Urinary bladder (tissue), 3 donors: ENCODE measurements at regions not wholly inside any gene's neighbourhood (a gene's known extent, or its start where the extent isn't known, plus 50 kb on each side); places are given as distances from the start of the nearest gene placed in this dataset.
"Not testable (repeated sequence)": the region's sequence is repeated elsewhere in the genome, so short reads cannot be mapped to it uniquely, and the experiment has no call there.

Source experiments
- DNase-seq: peaks from one replicate; pipeline ENCODE4 v3.0.0-alpha.2; 2015; ENCODE audit errors: extremely low spot score
- H3K27ac ChIP-seq: one replicate; pipeline ENCODE4 v1.5.1; 2013; ENCODE audit warnings: low read depth, mild to moderate bottlenecking, moderate library complexity
- H3K36me3 ChIP-seq: one replicate; pipeline ENCODE4 v1.6.1; 2013; ENCODE audit warnings: mild to moderate bottlenecking, moderate library complexity; ENCODE audit not compliant: insufficient read depth
- H3K4me1 ChIP-seq: one replicate; pipeline ENCODE4 v1.6.1; 2013; ENCODE audit warnings: mild to moderate bottlenecking, moderate library complexity; ENCODE audit not compliant: insufficient read depth
- H3K4me3 ChIP-seq: one replicate; pipeline ENCODE4 v1.5.1; 2013; ENCODE audit warnings: low read depth, low read length
- WGBS: extraction: QIAGEN DNeasy Blood & Tissue Kit; methylation state at CpG from one replicate; pipeline ENCODE4 v1.1.7; 2013; 5-methylcytosine and 5-hydroxymethylcytosine counted together
- donor health status: healthy with polysubstance abuse.
- donor health status: healthy.

DNA sequence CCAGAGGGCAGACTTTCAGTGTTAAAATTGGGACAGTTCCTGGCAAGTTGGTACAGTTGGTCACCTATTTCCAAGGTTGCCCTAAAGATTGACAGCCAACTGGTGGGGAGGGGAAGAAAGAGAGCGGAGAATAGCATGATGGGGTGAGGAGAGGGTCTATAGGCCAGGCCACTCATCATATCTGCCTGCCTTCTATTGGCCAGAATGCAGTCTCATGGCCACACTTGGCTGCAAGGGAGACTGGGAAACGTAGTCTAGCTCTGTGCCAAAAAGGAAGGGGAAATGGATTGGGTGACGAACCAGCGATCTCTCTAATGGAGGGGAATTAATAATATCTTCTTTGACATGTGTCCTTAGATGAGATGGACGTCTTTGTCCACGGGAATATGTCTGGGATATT, 197.4 kb upstream of the ATP6AP2 start:
- 92% methylated on average over 6 of the region's 6 CpGs for WGBS

GRCh38 chrX:40380655-40381488, 199.9 kb upstream of the ATP6AP2 start:
- no peak overlapping the region for H3K27ac ChIP-seq
- no peak overlapping the region for H3K4me3 ChIP-seq
- no peak for DNase-seq
- H3K36me3 ChIP-seq: no peaks in the 10 kb centered on the region
- no peaks in the 10 kb centered on the region for H3K4me1 ChIP-seq
- 57% methylated on average over 16 of the region's 16 CpGs for WGBS

More for the DNA sequence above, 197.4 kb upstream of the ATP6AP2 start:
- Histone ChIP-seq H3K4me3 (no peak overlapping the region), H3K4me1 (no peaks in the 10 kb centered on the region), H3K27ac (no peak overlapping the region), H3K36me3 (no peaks in the 10 kb centered on the region)
- no peak for DNase-seq

DNA sequence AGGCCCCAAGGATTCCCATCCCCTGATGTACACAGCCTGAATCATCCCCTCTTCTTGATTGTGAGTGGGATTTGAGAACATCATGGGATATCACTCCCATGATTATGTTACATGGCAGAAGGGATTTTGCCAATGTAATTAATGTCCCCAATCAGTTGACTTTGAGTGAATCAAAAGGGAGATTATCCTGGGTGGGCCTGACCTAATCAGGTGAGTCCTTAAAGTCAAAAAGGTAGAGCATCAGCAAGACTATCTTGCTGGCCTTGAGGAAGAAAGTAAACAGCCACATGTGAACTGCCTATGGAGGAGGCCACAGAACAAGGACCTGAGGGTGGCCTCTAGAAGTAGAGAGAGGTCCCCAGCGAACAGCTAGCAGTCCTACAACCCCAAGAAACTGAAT, 203.1 kb upstream of the ATP6AP2 start:
- H3K4me3 ChIP-seq: no peak overlapping the region
- WGBS: 100% methylated on average over 1 of the region's 1 CpG
- no peaks in the 10 kb centered on the region for H3K4me1 ChIP-seq
- no peaks in the 10 kb centered on the region for H3K36me3 ChIP-seq
- DNase-seq: no peak
- no peak overlapping the region for H3K27ac ChIP-seq

DNA sequence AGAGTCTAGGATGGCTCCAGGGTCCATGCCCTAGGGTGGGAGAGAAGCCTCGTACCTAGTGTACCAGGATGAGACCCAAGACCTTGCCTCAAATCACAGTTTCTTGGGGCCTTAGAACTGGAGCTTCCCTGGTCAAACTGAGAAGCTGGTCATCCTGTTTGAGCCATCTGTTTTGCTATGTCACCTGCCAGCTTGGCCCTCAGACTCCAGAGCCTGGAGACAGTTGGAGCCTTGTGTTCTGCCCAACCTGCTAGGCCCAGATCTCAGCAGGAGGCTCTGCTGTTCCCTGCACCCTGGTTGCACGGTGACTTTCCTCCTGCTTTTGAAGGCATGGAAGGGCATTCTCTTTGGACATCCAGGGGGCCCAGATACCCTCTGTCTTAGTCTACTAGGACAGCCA, 206.3 kb upstream of the ATP6AP2 start:
- Histone ChIP-seq H3K4me3 (no peak overlapping the region), H3K27ac (no peak overlapping the region), H3K36me3 (no peaks in the 10 kb centered on the region), H3K4me1 (no peaks in the 10 kb centered on the region)
- no peak for DNase-seq
- 92% methylated on average over 2 of the region's 2 CpGs for WGBS

- no peak overlapping the region for H3K27ac ChIP-seq
- H3K36me3 ChIP-seq: no peaks in the 10 kb centered on the region
- DNase-seq: no peak
- H3K4me3 ChIP-seq: no peak overlapping the region
- H3K4me1 ChIP-seq: no peaks in the 10 kb centered on the region
Observed at GRCh38 chrX:40373641-40374040, 207.1 kb upstream of the ATP6AP2 start.

GRCh38 chrX:40373025-40373424, 207.7 kb upstream of the ATP6AP2 start:
- no peaks in the 10 kb centered on the region for H3K36me3 ChIP-seq

DNA sequence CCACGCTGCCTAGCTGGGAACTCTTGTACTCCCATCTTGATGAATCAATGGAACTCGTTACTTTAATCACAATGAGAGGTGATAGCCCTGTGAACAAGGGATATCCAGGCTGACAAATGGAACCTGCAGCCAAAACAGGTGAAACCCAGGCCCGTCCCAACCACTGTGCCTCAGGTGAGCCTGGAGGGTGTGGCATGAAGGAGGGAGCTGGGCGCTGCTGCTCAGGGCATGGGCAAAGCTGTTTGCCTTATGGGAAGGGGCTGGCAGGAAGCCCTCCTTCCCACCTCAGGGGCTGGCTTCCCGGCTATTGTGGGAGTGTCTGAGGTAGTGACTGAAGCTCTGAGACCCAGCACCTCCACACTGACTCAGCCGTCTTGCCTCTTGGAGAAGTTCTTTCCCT, 209.4 kb upstream of the ATP6AP2 start:
- H3K4me3 ChIP-seq: no peak overlapping the region
- no peaks in the 10 kb centered on the region for H3K4me1 ChIP-seq
- WGBS: 94% methylated on average over 6 of the region's 6 CpGs
- no peak overlapping the region for H3K27ac ChIP-seq
- no peak for DNase-seq
- H3K36me3 ChIP-seq: no peaks in the 10 kb centered on the region

More at GRCh38 chrX:40373025-40373424, 207.7 kb upstream of the ATP6AP2 start:
- 92% methylated on average over 4 of the region's 4 CpGs for WGBS
- no peak for DNase-seq
- Histone ChIP-seq H3K4me1 (no peaks in the 10 kb centered on the region), H3K27ac (no peak overlapping the region), H3K4me3 (no peak overlapping the region)

DNA sequence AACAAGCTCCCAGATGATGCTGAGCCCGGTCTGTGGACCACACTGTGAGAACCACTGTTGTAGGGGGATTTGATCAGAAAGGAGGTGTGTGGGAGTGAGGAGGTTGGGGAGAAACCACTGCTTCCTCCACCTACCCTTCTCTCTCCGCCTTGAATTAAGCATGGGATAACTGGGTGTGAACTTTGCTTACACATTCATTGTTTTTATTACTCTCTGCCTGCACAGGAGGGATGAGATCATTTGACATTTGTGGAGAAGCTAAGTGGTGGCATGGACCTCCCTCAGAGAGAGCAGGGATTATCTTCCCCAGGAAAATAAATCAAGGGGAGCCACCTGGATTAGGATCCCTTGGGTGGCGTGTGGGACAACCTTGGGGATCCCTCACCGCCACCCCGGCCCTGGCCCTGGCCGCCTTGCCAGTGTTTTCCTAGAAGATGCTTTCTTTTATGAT, 212.1 kb upstream of the ATP6AP2 start:
- Histone ChIP-seq H3K4me3 (no peak overlapping the region), H3K4me1 (no peaks in the 10 kb centered on the region), H3K36me3 (no peaks in the 10 kb centered on the region), H3K27ac (no peak overlapping the region)
- 73% methylated on average over 6 of the region's 6 CpGs for WGBS
- DNase-seq: no peak

DNA sequence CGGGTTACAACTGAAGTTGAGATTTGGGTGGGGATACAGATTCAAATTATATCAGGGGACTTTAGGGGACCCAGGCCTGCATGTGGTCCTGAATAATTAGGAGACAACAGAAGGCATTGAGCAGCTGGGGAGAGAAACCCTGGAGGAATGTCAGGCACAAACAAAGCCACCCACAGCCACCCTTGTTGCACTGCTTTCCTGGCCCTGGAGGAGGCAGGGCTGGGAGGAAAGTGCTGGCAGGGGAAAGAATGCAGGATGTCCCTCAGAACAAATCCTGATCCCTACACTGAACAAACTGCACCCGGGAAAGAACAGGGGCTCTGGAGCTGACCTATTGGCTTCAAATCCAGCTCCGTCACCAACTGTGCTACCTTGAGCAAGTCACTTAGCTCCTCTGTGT, 214.1 kb upstream of the ATP6AP2 start:
- Histone ChIP-seq H3K4me3 (no peak overlapping the region), H3K4me1 (no peaks in the 10 kb centered on the region), H3K27ac (no peak overlapping the region), H3K36me3 (no peaks in the 10 kb centered on the region)
- WGBS: 72% methylated on average over 3 of the region's 3 CpGs
- DNase-seq: no peak

GRCh38 chrX:40362291-40362690, 218.5 kb upstream of the ATP6AP2 start:
- 96% methylated on average over 14 of the region's 14 CpGs for WGBS
- not testable (repeated sequence) for H3K27ac ChIP-seq, H3K4me1 ChIP-seq, H3K4me3 ChIP-seq, H3K36me3 ChIP-seq, DNase-seq

DNA sequence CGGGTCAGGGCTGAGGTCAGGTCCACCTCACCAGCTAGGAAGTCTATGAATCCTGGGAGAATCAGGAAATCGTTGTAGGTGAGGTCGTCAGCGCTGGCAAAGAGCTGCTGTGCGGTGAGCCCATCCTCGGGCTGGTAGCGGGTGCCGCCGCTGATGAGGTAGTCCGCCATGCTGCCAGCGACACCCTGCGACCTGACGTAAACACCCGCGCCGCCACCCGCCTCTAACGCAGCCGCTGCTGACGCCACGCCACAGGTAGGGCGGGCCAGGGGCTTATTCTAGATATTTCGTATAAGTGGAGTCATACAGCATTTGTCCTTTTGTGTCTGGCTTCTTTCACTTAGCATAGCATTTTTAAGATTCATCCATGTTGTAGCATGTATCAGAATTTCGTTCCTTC, 220.2 kb upstream of the ATP6AP2 start:
- H3K36me3 ChIP-seq: no peaks in the 10 kb centered on the region
- no peak overlapping the region for H3K4me3 ChIP-seq
- 97% methylated on average over 24 of the region's 24 CpGs for WGBS
- no peak for DNase-seq
- no peaks in the 10 kb centered on the region for H3K4me1 ChIP-seq
- no peak overlapping the region for H3K27ac ChIP-seq

DNA sequence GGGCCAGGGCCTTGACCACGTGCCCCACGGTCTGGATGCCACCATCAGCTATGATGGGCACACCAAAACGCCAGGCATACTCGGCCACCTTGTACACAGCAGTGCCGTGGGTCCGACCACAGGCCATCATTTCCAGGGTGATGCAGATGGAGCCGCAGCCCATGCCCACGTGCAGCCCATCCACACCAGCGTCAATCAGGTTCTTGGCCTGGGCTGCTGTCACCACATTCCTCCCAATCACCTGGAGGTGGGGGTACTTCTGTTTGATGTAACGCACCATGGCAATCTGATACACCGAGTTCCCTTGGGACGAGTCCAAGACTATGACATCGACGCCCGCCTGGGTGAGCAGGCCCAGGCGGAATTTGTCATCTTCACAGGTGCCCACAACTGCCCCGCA, 221.2 kb upstream of the ATP6AP2 start:
- Histone ChIP-seq H3K4me3 (no peak overlapping the region), H3K27ac (no peak overlapping the region), H3K36me3 (no peaks in the 10 kb centered on the region), H3K4me1 (no peaks in the 10 kb centered on the region)
- WGBS: 95% methylated on average over 17 of the region's 17 CpGs
- DNase-seq: no peak

DNA sequence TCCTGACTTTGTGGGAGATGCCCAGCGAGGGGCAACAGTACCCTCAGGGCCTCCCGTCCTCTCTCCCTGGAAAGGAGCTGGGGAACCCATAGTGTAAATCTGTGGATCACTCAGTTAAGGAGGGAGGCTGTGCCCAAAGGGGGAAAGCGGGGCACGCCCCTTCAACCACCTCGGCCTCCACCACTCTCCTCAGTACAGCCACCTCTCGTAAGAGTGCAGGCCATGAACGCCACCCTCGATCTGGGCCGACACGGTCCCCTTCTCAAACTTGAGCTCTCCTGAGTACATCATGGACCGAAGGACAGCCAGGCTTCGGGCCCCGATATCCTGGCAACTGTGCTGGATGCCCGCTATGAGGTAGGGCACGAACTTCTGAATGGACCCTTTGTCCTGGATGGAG, 221.8 kb upstream of the ATP6AP2 start:
- WGBS: 98% methylated on average over 15 of the region's 15 CpGs
- DNase-seq: no peak
- H3K4me3 ChIP-seq: no peak overlapping the region
- no peaks in the 10 kb centered on the region for H3K36me3 ChIP-seq
- no peaks in the 10 kb centered on the region for H3K4me1 ChIP-seq
- no peak overlapping the region for H3K27ac ChIP-seq

DNA sequence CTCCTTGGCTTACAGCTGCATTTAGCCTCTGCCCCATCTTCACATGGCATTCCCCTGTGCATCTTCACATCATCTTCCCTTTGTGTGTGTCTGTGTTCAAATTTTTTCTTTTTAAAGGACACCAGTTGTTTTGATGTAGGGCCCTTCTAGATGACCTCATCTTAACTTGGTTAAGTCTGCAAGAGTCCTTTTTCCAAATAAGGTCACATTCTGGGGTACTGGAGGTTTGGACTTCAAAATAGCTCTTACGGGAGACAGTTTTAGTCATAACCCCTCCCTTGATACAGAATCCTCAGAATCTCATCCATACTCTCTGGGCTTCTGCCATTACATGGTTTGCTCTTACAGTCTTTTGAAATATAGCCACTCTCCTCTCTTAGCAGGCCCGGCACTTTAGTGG, 231.5 kb upstream of the ATP6AP2 start:
- Histone ChIP-seq H3K4me3 (no peak overlapping the region), H3K27ac (no peak overlapping the region), H3K36me3 (no peaks in the 10 kb centered on the region), H3K4me1 (no peaks in the 10 kb centered on the region)
- DNase-seq: no peak
- 60% methylated on average over 2 of the region's 2 CpGs for WGBS
